ENCODE measurements at regions not wholly inside any gene's neighbourhood (a gene's known extent, or its start where the extent isn't known, plus 50 kb on each side); places are given as distances from the start of the nearest gene placed in this dataset.

GRCh38 chr1:57987523-57987922, 559.0 kb downstream of the OMA1 start:
- TF ChIP-seq CTCF (IDR thresholded peaks at IDR 0.05), result no peak
- DNase-seq (ENCODE audit: extremely low spot score, unreplicated experiment), result no peak
- no peak overlapping the region for H3K4me3 Mint-ChIP-seq (ENCODE audit: unreplicated experiment)
- H3K27ac Mint-ChIP-seq (ENCODE audit: unreplicated experiment), result no peak overlapping the region
- no peaks in the 10 kb centered on the region for H3K27me3 Mint-ChIP-seq (ENCODE audit: unreplicated experiment)
- H3K4me1 Mint-ChIP-seq (ENCODE audit: unreplicated experiment), result no peaks in the 10 kb centered on the region
- H3K9me3 Mint-ChIP-seq (ENCODE audit: unreplicated experiment), result no peaks in the 10 kb centered on the region
- no peaks in the 10 kb centered on the region for H3K36me3 Mint-ChIP-seq (ENCODE audit: unreplicated experiment)

DNA sequence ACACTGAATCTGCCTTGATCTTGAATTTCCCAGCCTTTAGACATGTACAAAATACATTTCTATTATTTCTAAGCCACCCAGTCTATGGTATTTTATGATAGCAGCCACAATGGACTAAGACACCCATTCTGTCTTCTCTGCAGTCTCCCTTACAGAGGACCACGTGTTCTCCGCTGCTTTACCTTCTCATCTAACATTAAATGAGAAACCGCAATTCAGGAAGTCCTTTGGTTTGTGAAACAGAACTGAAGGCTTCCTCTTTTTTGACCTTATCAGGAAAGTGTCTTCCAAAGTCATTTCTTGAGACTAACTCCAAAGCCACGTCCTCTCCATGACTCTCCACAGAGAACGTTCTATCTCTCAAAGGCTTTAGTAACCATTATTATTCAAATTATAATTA, 560.1 kb downstream of the OMA1 start:
- no peaks in the 10 kb centered on the region for H3K27me3 Mint-ChIP-seq (ENCODE audit: unreplicated experiment)
- DNase-seq (ENCODE audit: extremely low spot score, unreplicated experiment), result no peak
- TF ChIP-seq CTCF (IDR thresholded peaks at IDR 0.05), result no peak
- H3K4me3 Mint-ChIP-seq (ENCODE audit: unreplicated experiment), result no peak overlapping the region
- no peaks in the 10 kb centered on the region for H3K36me3 Mint-ChIP-seq (ENCODE audit: unreplicated experiment)
- no peak overlapping the region for H3K27ac Mint-ChIP-seq (ENCODE audit: unreplicated experiment)
- no peaks in the 10 kb centered on the region for H3K9me3 Mint-ChIP-seq (ENCODE audit: unreplicated experiment)
- H3K4me1 Mint-ChIP-seq (ENCODE audit: unreplicated experiment), result no peaks in the 10 kb centered on the region

DNA sequence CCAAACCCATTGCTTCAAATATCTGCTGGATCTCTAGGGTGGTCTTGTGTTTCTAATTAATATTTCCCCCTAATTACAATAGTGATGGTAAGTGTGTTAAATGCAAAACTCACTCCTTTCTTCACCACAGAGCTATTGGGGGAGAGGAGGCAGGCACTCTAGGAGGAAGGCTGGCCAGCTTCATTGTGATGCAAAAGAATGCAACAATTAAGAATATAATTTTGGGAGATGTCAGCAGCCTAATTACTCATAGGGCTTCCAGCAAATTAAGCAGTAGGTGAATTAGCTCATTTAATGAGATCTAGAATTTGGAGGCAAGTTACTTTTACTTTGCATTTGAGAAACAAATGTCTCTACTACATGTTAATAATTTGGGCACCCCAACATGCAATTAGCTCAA, 560.4 kb upstream of the DAB1 start:
- Mint-ChIP-seq H3K9me3 (ENCODE audit: unreplicated experiment) (no peaks in the 10 kb centered on the region), H3K27ac (ENCODE audit: unreplicated experiment) (no peak overlapping the region), H3K4me3 (ENCODE audit: unreplicated experiment) (no peak overlapping the region), H3K36me3 (ENCODE audit: unreplicated experiment) (no peaks in the 10 kb centered on the region), H3K27me3 (ENCODE audit: unreplicated experiment) (peaks cover 2% of the 10 kb centered on the region), H3K4me1 (ENCODE audit: unreplicated experiment) (no peaks in the 10 kb centered on the region)
- no peak for DNase-seq (ENCODE audit: extremely low spot score, unreplicated experiment)
- TF ChIP-seq CTCF (IDR thresholded peaks at IDR 0.05), result no peak

- H3K9me3 Mint-ChIP-seq (ENCODE audit: unreplicated experiment), result no peaks in the 10 kb centered on the region
- H3K27me3 Mint-ChIP-seq (ENCODE audit: unreplicated experiment), result peaks cover 2% of the 10 kb centered on the region
- TF ChIP-seq CTCF (IDR thresholded peaks at IDR 0.05), result no peak
- no peak overlapping the region for H3K4me3 Mint-ChIP-seq (ENCODE audit: unreplicated experiment)
- no peak overlapping the region for H3K27ac Mint-ChIP-seq (ENCODE audit: unreplicated experiment)
- H3K36me3 Mint-ChIP-seq (ENCODE audit: unreplicated experiment), result no peaks in the 10 kb centered on the region
- no peaks in the 10 kb centered on the region for H3K4me1 Mint-ChIP-seq (ENCODE audit: unreplicated experiment)
- no peak for DNase-seq (ENCODE audit: extremely low spot score, unreplicated experiment)
Measured at GRCh38 chr1:57983441-57983840, 559.6 kb upstream of the DAB1 start.

- Mint-ChIP-seq H3K4me1 (ENCODE audit: unreplicated experiment) (no peaks in the 10 kb centered on the region), H3K27me3 (ENCODE audit: unreplicated experiment) (peaks cover 2% of the 10 kb centered on the region), H3K36me3 (ENCODE audit: unreplicated experiment) (no peaks in the 10 kb centered on the region), H3K9me3 (ENCODE audit: unreplicated experiment) (peaks cover 2% of the 10 kb centered on the region), H3K27ac (ENCODE audit: unreplicated experiment) (no peak overlapping the region), H3K4me3 (ENCODE audit: unreplicated experiment) (no peak overlapping the region)
- no peak for TF ChIP-seq CTCF (IDR thresholded peaks at IDR 0.05)
- no peak for DNase-seq (ENCODE audit: extremely low spot score, unreplicated experiment)
Measured at GRCh38 chr1:57982852-57983251, 559.0 kb upstream of the DAB1 start.

Measured in osteocyte (in vitro differentiated cells).